Activated B cell treated with CpG ODN at 0.5 μM for 24 hours (primary cell): ENCODE measurements at regions not wholly inside any gene's neighbourhood (a gene's known extent, or its start where the extent isn't known, plus 50 kb on each side); places are given as distances from the start of the nearest gene placed in this dataset.

ENCODE experiments used
- ATAC-seq: fragments of 200-7000 bp; cut with Tn5 transposase; one replicate; pipeline ENCODE4 v1.10.0; 2021; ENCODE audit warnings: low read depth, mild to moderate bottlenecking, moderate library complexity
- CTCF ChIA-PET: fragments of 350-600 bp; sonication (Branson Sonifier 250); formaldehyde crosslinking; loops from one replicate; lab custom pipeline; 2021; ENCODE audit warnings: antibody characterized with exemption; lab: Charles Lee
- POLR2A ChIA-PET: fragments of 350-600 bp; sonication (Branson Sonifier 250); formaldehyde crosslinking; loops from one replicate; lab custom pipeline; 2021; ENCODE audit warnings: antibody characterized with exemption; lab: Charles Lee
- DNase-seq: peaks from one replicate; pipeline ENCODE4 v3.0.0; 2022
- H3K27ac Mint-ChIP-seq: one replicate; pipeline ENCODE4 v1.8.0; 2020; ENCODE audit warnings: mixed read lengths
- H3K27me3 Mint-ChIP-seq: one replicate; pipeline ENCODE4 v1.8.0; 2021; ENCODE audit warnings: mixed read lengths
- H3K36me3 Mint-ChIP-seq: one replicate; pipeline ENCODE4 v1.8.0; 2021; ENCODE audit warnings: low read depth, mixed read lengths
- H3K4me1 Mint-ChIP-seq: one replicate; pipeline ENCODE4 v1.8.0; 2021; ENCODE audit warnings: mixed read lengths
- H3K4me3 Mint-ChIP-seq: one replicate; pipeline ENCODE4 v1.8.0; 2020; ENCODE audit warnings: mild to moderate bottlenecking, mixed read lengths
- H3K9me3 Mint-ChIP-seq: one replicate; pipeline ENCODE4 v1.8.0; 2020; ENCODE audit warnings: mixed read lengths
- intact Hi-C: fragments of 100-400 bp; cut with micrococcal nuclease; formaldehyde crosslinking; loops from one replicate; pipeline ENCODE4 v1.15.1; 2024
- TF ChIP-seq, protein P1 (sequence below): fragments of 200-600 bp; IDR thresholded peaks from one replicate; pipeline ENCODE4 v1.8.0; 2022; ENCODE audit warnings: antibody characterized with exemption, mild to moderate bottlenecking

DNA sequence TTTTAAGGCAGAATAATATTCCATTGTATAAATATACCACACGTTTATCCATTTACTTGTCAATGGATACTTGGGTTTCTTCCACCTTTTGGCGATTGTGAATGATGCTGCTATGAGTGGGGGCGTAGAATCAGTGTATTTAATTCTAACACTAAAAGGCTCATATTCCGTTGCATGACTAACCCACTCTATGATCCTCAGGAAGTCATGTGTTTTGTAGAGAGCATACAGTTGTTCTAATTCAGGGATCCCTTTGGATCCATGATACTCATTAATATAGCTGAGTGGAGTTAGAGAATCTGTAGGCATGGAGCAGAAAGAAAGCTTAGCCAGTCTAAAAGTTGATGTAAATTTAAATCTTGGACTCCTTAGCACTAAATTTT is 74.2 kb upstream of the TMEM170B start:
- DNase-seq (no peak), ATAC-seq (no peak)
- Mint-ChIP-seq H3K4me1 (peaks cover 83% of the 10 kb centered on the region), H3K27ac (peak overlapping the region; percentile 4), H3K36me3 (no peaks in the 10 kb centered on the region), H3K27me3 (no peaks in the 10 kb centered on the region), H3K9me3 (no peaks in the 10 kb centered on the region), H3K4me3 (no peak overlapping the region)
- CTCF ChIA-PET = no interaction called here
- intact Hi-C loops = loop anchor here (5.0 kb wide), 2 partner anchors 549 to 931 kb away; partner anchors contain the start of gene HIVEP1
- TF ChIP-seq, protein P1, sequence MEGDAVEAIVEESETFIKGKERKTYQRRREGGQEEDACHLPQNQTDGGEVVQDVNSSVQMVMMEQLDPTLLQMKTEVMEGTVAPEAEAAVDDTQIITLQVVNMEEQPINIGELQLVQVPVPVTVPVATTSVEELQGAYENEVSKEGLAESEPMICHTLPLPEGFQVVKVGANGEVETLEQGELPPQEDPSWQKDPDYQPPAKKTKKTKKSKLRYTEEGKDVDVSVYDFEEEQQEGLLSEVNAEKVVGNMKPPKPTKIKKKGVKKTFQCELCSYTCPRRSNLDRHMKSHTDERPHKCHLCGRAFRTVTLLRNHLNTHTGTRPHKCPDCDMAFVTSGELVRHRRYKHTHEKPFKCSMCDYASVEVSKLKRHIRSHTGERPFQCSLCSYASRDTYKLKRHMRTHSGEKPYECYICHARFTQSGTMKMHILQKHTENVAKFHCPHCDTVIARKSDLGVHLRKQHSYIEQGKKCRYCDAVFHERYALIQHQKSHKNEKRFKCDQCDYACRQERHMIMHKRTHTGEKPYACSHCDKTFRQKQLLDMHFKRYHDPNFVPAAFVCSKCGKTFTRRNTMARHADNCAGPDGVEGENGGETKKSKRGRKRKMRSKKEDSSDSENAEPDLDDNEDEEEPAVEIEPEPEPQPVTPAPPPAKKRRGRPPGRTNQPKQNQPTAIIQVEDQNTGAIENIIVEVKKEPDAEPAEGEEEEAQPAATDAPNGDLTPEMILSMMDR = no peak
- POLR2A ChIA-PET = no interaction called here

DNA sequence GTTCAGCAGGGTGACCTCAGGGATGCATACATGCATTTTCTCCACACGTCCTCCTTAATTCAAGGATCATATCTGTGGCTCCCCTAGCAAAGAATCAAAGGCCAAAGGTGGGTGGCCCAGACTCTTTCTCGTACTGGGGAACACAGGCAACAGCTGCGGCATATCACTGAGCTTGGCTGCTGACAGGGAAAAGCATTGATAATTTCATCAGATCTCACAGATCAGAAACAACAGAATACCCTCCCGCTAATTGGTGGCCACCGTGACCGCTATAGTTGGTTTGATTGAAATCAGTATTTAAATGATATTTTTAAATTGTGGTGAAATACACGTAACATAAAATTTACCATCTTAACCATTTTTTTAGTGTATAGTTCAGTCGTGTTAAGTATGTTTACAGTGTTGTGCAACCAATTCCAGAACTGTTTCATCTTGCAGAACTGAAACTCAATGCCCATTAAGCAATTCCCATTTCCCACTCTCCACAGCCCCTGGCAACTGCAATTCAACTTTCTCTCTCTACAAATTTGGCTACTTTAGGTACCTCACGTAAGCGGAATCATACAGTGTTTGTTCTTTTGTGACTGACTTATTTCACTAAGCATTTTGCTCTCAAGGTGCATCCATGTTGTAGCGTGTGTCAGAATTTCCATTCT is 74.7 kb upstream of the TMEM170B start:
- Mint-ChIP-seq H3K4me3 (no peak overlapping the region), H3K4me1 (peaks cover 81% of the 10 kb centered on the region), H3K9me3 (no peaks in the 10 kb centered on the region), H3K36me3 (no peaks in the 10 kb centered on the region), H3K27me3 (no peaks in the 10 kb centered on the region), H3K27ac (peak overlapping the region; percentile 96)
- intact Hi-C loops = loop anchor here (5.0 kb wide), 2 partner anchors 549 to 931 kb away; partner anchors contain the start of gene HIVEP1
- ChIA-PET CTCF (no interaction called here), POLR2A (no interaction called here)
- TF ChIP-seq, protein P1 = no peak
- no peak for DNase-seq
- no peak for ATAC-seq

DNA sequence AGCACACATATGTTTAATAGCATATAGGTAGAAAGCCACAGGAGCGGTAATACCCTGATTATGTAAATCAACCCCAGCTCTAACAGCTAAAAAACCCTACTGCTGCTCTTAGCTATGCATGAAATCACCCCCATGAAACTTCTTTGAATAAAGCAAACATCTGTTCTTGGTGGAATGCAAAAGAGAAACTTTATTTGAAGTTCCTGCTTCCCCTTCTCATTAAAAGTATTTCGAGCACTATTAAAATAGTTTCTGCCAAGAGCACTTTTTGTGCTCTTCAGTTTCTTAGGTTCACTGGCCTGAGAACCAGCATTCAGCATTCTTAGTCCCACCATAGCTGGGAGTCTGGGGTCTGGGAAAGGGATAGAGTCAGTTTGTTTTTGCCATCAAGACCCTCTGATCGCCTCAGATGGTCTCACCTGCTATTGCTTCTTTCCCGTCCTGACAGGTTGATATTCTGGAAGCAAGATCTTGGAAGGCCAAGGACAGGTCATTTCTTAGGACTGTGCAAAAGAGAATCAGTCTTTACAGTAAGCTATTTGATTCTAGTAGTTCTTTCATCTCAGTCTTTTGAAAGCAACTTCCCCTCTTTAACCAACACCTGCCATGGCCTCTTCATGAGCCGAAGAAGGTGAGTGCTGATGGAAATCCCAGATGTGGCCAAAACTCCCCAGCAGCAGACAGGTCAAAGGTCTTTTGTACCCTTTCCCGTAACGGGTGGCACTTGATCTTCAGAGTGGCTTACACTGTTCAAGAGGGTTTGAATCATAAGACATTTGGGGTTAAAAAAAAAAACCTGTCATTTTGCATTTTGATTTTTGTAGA is 76.5 kb upstream of the TMEM170B start:
- Mint-ChIP-seq H3K27me3 (no peaks in the 10 kb centered on the region), H3K27ac (peak overlapping the region; percentile 96), H3K4me3 (peak overlapping the region; percentile 80), H3K36me3 (no peaks in the 10 kb centered on the region), H3K9me3 (peaks cover under 1% of the 10 kb centered on the region), H3K4me1 (peaks cover 75% of the 10 kb centered on the region)
- ChIA-PET CTCF (interaction anchor here (1.4 to 3.6 kb wide), 2 partner anchors 35 to 79 kb away, joined by 4 to 34 read pairs; no protein-coding TSS in a partner anchor), POLR2A (interaction anchor here (0.5 to 3.3 kb wide), 25 partner anchors 9 to 1894 kb away, joined by 3 to 72 read pairs (median 4); partner anchors contain the start of gene NEDD9)
- TF ChIP-seq, protein P1 = no peak
- ATAC-seq = peak; percentile 73
- intact Hi-C loops = loop anchor here (1.0 to 5.0 kb wide), 10 partner anchors 31 to 929 kb away; partner anchors contain the start of genes HIVEP1 and NEDD9
- DNase-seq = peak; percentile 26

DNA sequence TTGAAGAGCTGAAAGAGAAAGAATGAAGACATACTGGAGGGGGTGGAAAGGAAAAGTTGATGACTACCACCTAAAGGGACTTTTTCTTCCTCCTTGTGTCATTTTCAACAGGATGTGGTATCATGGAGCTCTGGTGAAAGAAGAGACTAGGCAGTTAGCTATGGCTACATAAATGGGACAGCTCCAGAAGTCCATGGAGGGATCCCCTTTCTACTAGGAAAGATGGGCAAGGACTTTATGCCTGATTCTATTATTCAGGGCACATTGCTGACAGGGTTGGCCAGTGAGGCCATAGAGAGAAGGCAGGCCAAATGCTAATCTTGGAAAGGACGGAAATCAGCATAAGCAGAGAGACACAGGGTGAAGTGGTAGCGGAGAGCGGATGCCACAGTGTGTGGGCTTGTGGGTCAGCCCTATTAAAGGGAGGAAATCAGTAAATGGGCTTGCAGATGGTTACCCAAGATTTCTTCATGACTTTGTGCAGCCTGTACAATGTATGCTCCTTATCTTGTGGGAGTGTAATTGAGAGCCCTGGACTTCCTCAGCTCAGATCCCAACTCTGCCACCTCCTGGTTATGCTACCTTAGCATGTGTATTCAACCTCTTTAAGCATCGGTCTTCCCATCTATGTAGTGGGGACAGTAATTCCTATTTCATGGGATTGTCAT is 77.4 kb upstream of the TMEM170B start:
- H3K4me3 Mint-ChIP-seq = peak overlapping the region; percentile 80
- ATAC-seq (peak; percentile 18), DNase-seq (peak; percentile 22)
- intact Hi-C loops = loop anchor here (1.0 to 5.0 kb wide), 5 partner anchors 183 to 928 kb away; partner anchors contain the start of genes HIVEP1 and NEDD9
- TF ChIP-seq, protein P1 = no peak
- H3K4me1 Mint-ChIP-seq = peaks cover 78% of the 10 kb centered on the region
- ChIA-PET CTCF (interaction anchor here (1.1 to 3.6 kb wide), 4 partner anchors 36 to 286 kb away, joined by 3 to 34 read pairs (median 5); no protein-coding TSS in a partner anchor), POLR2A (interaction anchor here (0.6 to 3.3 kb wide), 23 partner anchors 8 to 285 kb away, joined by 3 to 72 read pairs (median 5); partner anchors contain the start of gene NEDD9)
- peaks cover 3% of the 10 kb centered on the region for H3K9me3 Mint-ChIP-seq
- no peaks in the 10 kb centered on the region for H3K36me3 Mint-ChIP-seq
- H3K27me3 Mint-ChIP-seq = no peaks in the 10 kb centered on the region
- peak overlapping the region; percentile 96 for H3K27ac Mint-ChIP-seq
